Keratinocyte (primary cell): ENCODE measurements at regions not wholly inside any gene's neighbourhood (a gene's known extent, or its start where the extent isn't known, plus 50 kb on each side); places are given as distances from the start of the nearest gene placed in this dataset.

ENCODE experiments used
- DNase-seq: peaks from one replicate; pipeline ENCODE4 v3.0.0-alpha.2; 2011; ENCODE audit warnings: low read depth, missing footprints, low spot score
- FAIRE-seq: peaks from 2 replicates; lab custom pipeline; 2011; peaks lifted over from hg19 to GRCh38; lab: Jason Lieb, UNC
- H2AFZ ChIP-seq: 2 replicates; pipeline ENCODE4 v1.6.0; 2012; ENCODE audit warnings: low read length, control low read depth, inconsistent platforms; ENCODE audit not compliant: control insufficient read depth
- H3K27ac ChIP-seq: 2 replicates; pipeline ENCODE4 v1.5.1; 2011; ENCODE audit warnings: low read length; ENCODE audit not compliant: control insufficient read depth, insufficient read depth
- H3K27me3 ChIP-seq: 3 replicates; pipeline ENCODE4 v1.6.0; 2011; ENCODE audit warnings: low read length; ENCODE audit not compliant: control insufficient read depth, insufficient read depth; ENCODE audit errors: extremely low read depth
- H3K36me3 ChIP-seq, 2 experiments: 2 replicates in 1 of 2; 3 replicates in 1 of 2; pipeline ENCODE4 v1.5.1; 2011; ENCODE audit warnings: low read length in 2 of 2, mild to moderate bottlenecking in 1 of 2; ENCODE audit not compliant: control insufficient read depth in 2 of 2, insufficient read depth in 2 of 2; ENCODE audit errors: extremely low read depth in 1 of 2
- H3K4me1 ChIP-seq: 3 replicates; pipeline ENCODE4 v1.5.1; 2011; ENCODE audit warnings: low read length; ENCODE audit not compliant: control insufficient read depth, insufficient read depth; ENCODE audit errors: extremely low read depth
- H3K4me2 ChIP-seq: 3 replicates; pipeline ENCODE4 v1.6.0; 2011; ENCODE audit warnings: low read depth, low read length; ENCODE audit not compliant: control insufficient read depth, insufficient read depth; ENCODE audit errors: extremely low read depth
- H3K4me3 ChIP-seq, 3 experiments: fragments of 200-600 bp in 1 of 3; sonication (generic) in 1 of 3; 2 replicates in 2 of 3; 3 replicates in 1 of 3; pipeline ENCODE4 v1.5.1; 2011 to 2016; ENCODE audit warnings: low read length in 3 of 3, mild to moderate bottlenecking in 3 of 3, control low read depth in 2 of 3, inconsistent platforms in 1 of 3, low read depth in 1 of 3, mixed read lengths in 1 of 3, mixed run types in 1 of 3, moderate library complexity in 1 of 3; ENCODE audit not compliant: control insufficient read depth in 2 of 3, insufficient read depth in 2 of 3; ENCODE audit errors: extremely low read depth in 1 of 3
- H3K79me2 ChIP-seq: 2 replicates; pipeline ENCODE4 v1.6.0; 2012; ENCODE audit warnings: low read length; ENCODE audit not compliant: control insufficient read depth, insufficient read depth
- H3K9ac ChIP-seq: 3 replicates; pipeline ENCODE4 v1.6.0; 2011; ENCODE audit warnings: low read length; ENCODE audit not compliant: control insufficient read depth, insufficient read depth; ENCODE audit errors: extremely low read depth
- H3K9me1 ChIP-seq: 3 replicates; pipeline ENCODE4 v1.6.0; 2011; ENCODE audit warnings: low read length; ENCODE audit not compliant: control insufficient read depth, insufficient read depth; ENCODE audit errors: extremely low read depth
- H3K9me3 ChIP-seq: 2 replicates; pipeline ENCODE4 v1.5.1; 2012; ENCODE audit warnings: low read depth, low read length; ENCODE audit not compliant: control insufficient read depth
- H4K20me1 ChIP-seq: 3 replicates; pipeline ENCODE4 v1.6.0; 2011; ENCODE audit warnings: low read length; ENCODE audit not compliant: control insufficient read depth, insufficient read depth; ENCODE audit errors: extremely low read depth
- EZH2 ChIP-seq: IDR thresholded peaks from one replicate; pipeline ENCODE4 v1.6.1; 2012; ENCODE audit warnings: inconsistent platforms, mild to moderate bottlenecking, low read length, moderate library complexity
- dilution Hi-C: fragments of 300-500 bp; cut with MboI; formaldehyde crosslinking; loops from one replicate; pipeline ENCODE4 v1.7.0; 2020; ENCODE audit warnings: low sequenced_read_pairs; ENCODE audit not compliant: extremely low pct_ligation_motif_present
- TF ChIP-seq, protein P1 (sequence below), 3 experiments: IDR thresholded peaks in 1 of 3; conservative IDR thresholded peaks in 1 of 3; optimal IDR thresholded peaks in 1 of 3; 2 replicates in 2 of 3; 3 replicates in 1 of 3; pipeline versions ENCODE3 to v1.5.1; 2011; ENCODE audit warnings: low read length in 3 of 3, mild to moderate bottlenecking in 3 of 3, moderate library complexity in 2 of 3, control low read depth in 1 of 3, inconsistent platforms in 1 of 3; ENCODE audit not compliant: insufficient read depth in 2 of 3; ENCODE audit errors: extremely low read depth in 1 of 3

DNA sequence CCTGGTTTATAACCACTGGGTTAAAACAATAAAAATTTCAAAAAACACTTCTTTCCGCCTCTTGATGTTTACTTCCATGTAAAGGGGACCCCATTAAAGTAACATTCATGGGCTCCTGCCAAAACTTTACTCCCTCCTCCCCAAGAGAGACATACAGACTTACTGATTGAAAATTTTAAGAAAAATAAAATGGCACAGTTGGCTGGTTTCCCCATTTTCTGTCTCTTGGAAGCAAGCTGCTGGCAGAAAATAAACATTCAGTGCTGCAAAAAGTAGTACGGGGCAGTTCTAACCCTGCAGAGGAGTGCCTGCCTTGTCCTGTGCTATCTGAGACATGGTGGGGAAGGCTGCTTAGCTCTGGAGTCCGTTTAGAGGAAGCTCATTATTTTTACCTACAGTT lies 187.3 kb upstream of the INTU start:
- H4K20me1 ChIP-seq: no peaks in the 10 kb centered on the region
- dilution Hi-C loops: no loop called here
- TF ChIP-seq EZH2: no peak
- TF ChIP-seq, protein P1, sequence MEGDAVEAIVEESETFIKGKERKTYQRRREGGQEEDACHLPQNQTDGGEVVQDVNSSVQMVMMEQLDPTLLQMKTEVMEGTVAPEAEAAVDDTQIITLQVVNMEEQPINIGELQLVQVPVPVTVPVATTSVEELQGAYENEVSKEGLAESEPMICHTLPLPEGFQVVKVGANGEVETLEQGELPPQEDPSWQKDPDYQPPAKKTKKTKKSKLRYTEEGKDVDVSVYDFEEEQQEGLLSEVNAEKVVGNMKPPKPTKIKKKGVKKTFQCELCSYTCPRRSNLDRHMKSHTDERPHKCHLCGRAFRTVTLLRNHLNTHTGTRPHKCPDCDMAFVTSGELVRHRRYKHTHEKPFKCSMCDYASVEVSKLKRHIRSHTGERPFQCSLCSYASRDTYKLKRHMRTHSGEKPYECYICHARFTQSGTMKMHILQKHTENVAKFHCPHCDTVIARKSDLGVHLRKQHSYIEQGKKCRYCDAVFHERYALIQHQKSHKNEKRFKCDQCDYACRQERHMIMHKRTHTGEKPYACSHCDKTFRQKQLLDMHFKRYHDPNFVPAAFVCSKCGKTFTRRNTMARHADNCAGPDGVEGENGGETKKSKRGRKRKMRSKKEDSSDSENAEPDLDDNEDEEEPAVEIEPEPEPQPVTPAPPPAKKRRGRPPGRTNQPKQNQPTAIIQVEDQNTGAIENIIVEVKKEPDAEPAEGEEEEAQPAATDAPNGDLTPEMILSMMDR (optimal IDR thresholded peaks at IDR 0.05 in 1 of 3, IDR thresholded peaks at IDR 0.05 in 1 of 3, conservative IDR thresholded peaks at IDR 0.05 in 1 of 3; ENCODE audit: extremely low read depth in 1 of 3, insufficient read depth in 2 of 3, low read length in 3 of 3): no peak
- H3K9me3 ChIP-seq: no peaks in the 10 kb centered on the region
- H3K27me3 ChIP-seq: no peaks in the 10 kb centered on the region
- FAIRE-seq: no peak
- no peaks in the 10 kb centered on the region for H3K4me1 ChIP-seq
- no peaks in the 10 kb centered on the region for H3K36me3 ChIP-seq
- no peak overlapping the region for H3K4me2 ChIP-seq
- H3K9ac ChIP-seq: no peak overlapping the region
- no peak overlapping the region for H2AFZ ChIP-seq
- DNase-seq: no peak
- H3K9me1 ChIP-seq: no peaks in the 10 kb centered on the region
- H3K4me3 ChIP-seq: no peak overlapping the region
- no peak overlapping the region for H3K27ac ChIP-seq
- H3K79me2 ChIP-seq: no peaks in the 10 kb centered on the region

GRCh38 chr4:127446427-127446885 lies 186.3 kb upstream of the INTU start:
- FAIRE-seq: no peak
- TF ChIP-seq, protein P1 (optimal IDR thresholded peaks at IDR 0.05 in 1 of 3, IDR thresholded peaks at IDR 0.05 in 1 of 3, conservative IDR thresholded peaks at IDR 0.05 in 1 of 3; ENCODE audit: extremely low read depth in 1 of 3, insufficient read depth in 2 of 3, low read length in 3 of 3): no peak
- TF ChIP-seq EZH2: no peak
- dilution Hi-C loops: no loop called here

More at GRCh38 chr4:127446427-127446885, 186.3 kb upstream of the INTU start:
- H3K36me3 ChIP-seq: no peaks in the 10 kb centered on the region
- H3K27me3 ChIP-seq: no peaks in the 10 kb centered on the region
- no peak overlapping the region for H3K27ac ChIP-seq
- no peak overlapping the region for H2AFZ ChIP-seq
- H3K4me2 ChIP-seq: no peak overlapping the region
- H3K4me3 ChIP-seq: no peak overlapping the region
- H4K20me1 ChIP-seq: no peaks in the 10 kb centered on the region
- no peaks in the 10 kb centered on the region for H3K9me3 ChIP-seq
- no peaks in the 10 kb centered on the region for H3K9me1 ChIP-seq
- no peak for DNase-seq
- no peak overlapping the region for H3K9ac ChIP-seq
- H3K4me1 ChIP-seq: no peaks in the 10 kb centered on the region
- H3K79me2 ChIP-seq: no peaks in the 10 kb centered on the region
